Bronchial epithelial cell (primary cell): ENCODE measurements at regions not wholly inside any gene's neighbourhood (a gene's known extent, or its start where the extent isn't known, plus 50 kb on each side); places are given as distances from the start of the nearest gene placed in this dataset.
A peak's percentile ranks its signal among the peaks of the same experiment; 100 is the strongest.

Source experiments
- DNase-seq: peaks from one replicate; pipeline ENCODE4 v3.0.0-alpha.2; 2010; ENCODE audit warnings: low read depth
- FAIRE-seq: peaks from 2 replicates; lab custom pipeline; 2011; peaks lifted over from hg19 to GRCh38; lab: Jason Lieb, UNC
- H3K27me3 ChIP-seq: 2 replicates; pipeline ENCODE4 v1.5.1; 2011; ENCODE audit warnings: low read length; ENCODE audit not compliant: control insufficient read depth, insufficient read depth
- H3K36me3 ChIP-seq: 2 replicates; pipeline ENCODE4 v1.5.1; 2011; ENCODE audit warnings: low read length; ENCODE audit not compliant: control insufficient read depth, insufficient read depth
- H3K4me3 ChIP-seq: 2 replicates; pipeline ENCODE4 v1.5.1; 2011; ENCODE audit warnings: mild to moderate bottlenecking, low read depth, low read length, control low read depth
- TF ChIP-seq, protein P1 (sequence below): IDR thresholded peaks from 2 replicates; pipeline ENCODE4 v1.5.1; 2011; ENCODE audit warnings: mild to moderate bottlenecking, moderate library complexity, low read length, control low read depth, inconsistent platforms; ENCODE audit not compliant: insufficient read depth, severe bottlenecking

DNA sequence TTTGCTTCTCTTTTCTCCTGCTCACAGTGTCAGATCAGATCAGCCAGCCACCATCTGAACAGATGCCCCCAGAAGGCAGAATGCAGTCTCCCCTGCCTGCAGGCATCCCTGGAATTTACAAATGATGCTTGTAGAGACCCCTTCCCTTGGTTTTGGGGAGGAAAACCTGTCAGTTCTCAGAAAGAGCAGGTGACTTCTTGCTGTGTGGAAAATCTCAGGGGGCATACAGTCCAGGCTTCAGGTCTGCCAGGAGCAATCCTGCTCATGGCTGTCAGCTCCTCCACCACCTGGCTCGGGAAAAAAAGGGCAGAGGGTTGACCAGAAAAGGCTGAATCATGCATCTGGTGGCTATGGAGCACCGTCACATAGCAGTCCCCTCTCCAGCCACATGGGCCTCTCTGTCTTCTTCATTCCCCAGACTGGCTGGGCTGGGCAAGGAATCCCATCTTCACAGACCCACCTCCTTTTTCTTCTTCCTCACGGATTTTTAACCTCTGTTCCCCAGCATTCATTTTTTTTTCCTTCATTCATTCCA, 107.0 kb downstream of the KCNF1 start:
- Histone ChIP-seq H3K4me3 (no peak overlapping the region), H3K27me3 (peaks cover 3% of the 10 kb centered on the region), H3K36me3 (no peaks in the 10 kb centered on the region)
- no peak for DNase-seq
- TF ChIP-seq, protein P1, sequence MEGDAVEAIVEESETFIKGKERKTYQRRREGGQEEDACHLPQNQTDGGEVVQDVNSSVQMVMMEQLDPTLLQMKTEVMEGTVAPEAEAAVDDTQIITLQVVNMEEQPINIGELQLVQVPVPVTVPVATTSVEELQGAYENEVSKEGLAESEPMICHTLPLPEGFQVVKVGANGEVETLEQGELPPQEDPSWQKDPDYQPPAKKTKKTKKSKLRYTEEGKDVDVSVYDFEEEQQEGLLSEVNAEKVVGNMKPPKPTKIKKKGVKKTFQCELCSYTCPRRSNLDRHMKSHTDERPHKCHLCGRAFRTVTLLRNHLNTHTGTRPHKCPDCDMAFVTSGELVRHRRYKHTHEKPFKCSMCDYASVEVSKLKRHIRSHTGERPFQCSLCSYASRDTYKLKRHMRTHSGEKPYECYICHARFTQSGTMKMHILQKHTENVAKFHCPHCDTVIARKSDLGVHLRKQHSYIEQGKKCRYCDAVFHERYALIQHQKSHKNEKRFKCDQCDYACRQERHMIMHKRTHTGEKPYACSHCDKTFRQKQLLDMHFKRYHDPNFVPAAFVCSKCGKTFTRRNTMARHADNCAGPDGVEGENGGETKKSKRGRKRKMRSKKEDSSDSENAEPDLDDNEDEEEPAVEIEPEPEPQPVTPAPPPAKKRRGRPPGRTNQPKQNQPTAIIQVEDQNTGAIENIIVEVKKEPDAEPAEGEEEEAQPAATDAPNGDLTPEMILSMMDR, result no peak
- FAIRE-seq, result no peak

DNA sequence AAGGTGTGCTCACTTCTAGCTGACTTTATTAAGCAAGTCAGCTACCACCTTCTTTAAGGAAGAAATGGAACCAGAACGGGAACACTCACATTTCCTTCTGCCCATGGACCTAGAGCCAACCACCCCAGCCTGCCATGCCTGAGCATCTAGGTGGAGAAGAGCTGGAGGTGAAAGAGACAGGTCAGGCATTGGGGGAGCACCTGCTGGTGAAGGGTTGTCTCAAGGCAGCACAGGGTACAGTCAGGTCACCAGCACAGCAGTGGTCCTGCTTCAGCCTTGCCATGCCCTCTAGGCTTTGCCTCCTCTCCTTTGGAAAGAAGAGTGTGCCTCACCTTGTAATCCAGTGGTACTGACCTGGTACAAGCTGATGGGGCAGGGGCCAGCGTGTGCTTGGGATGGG, 107.9 kb downstream of the KCNF1 start:
- H3K4me3 ChIP-seq, result no peak overlapping the region
- FAIRE-seq (no peak), DNase-seq (no peak)
- TF ChIP-seq, protein P1, result no peak
- H3K36me3 ChIP-seq, result no peaks in the 10 kb centered on the region
- H3K27me3 ChIP-seq, result peaks cover 3% of the 10 kb centered on the region

DNA sequence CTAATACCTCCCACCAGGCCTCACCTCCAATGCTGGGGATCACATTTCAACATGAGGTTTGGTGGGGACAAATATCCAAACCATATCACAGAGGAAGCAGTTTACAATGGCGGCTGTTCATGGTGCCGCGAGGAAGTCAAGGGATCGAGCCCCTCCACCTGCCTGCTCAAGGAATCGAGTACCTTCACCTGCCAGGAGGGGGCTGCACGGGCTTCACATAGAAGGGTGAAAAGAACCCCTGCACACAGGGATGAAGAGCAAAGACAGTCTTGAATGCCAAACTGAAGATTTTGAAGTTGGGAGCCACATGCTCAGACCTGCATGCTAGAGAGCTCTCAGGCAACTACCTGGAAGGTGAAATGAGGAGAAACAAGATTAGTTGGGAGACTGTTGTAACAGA, 110.3 kb downstream of the KCNF1 start:
- peaks cover 3% of the 10 kb centered on the region for H3K27me3 ChIP-seq
- H3K36me3 ChIP-seq, result no peaks in the 10 kb centered on the region
- no peak overlapping the region for H3K4me3 ChIP-seq
- TF ChIP-seq, protein P1, result no peak
- no peak for DNase-seq
- no peak for FAIRE-seq

DNA sequence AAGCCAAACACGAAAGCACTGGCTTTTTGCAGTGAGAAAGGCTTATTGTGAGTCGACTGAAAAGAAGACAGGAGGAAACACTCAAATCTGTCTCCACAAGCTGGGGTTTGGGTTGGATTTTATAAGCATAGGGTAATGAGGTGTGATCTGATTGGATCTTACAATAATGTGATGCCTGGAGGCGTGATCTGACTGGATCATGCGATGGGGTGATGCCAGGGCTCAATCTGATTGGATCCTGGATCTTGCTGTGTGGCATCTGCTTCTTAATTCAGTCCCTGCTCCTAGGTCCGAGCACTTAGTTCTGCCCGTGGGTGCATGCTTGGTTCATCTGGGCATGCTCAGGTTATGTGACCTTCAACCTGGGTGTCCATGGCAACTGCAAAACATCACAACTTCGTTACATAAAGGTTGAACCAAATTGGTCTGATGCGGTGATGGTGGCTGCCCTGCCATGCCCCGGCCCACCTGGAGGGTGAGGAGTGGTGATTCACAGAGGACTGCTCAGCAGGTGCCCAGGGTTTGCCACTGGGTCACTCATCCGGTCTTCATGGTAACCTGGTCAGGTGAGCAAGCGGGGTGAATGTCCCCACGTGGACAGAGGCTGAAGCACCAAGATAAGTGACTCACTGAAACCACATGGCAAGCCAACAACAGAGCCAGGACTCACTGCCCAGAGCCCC, 111.0 kb downstream of the KCNF1 start:
- peak; percentile 36 for FAIRE-seq
- Histone ChIP-seq H3K36me3 (no peaks in the 10 kb centered on the region), H3K4me3 (no peak overlapping the region), H3K27me3 (no peaks in the 10 kb centered on the region)
- TF ChIP-seq, protein P1, result no peak
- no peak for DNase-seq

DNA sequence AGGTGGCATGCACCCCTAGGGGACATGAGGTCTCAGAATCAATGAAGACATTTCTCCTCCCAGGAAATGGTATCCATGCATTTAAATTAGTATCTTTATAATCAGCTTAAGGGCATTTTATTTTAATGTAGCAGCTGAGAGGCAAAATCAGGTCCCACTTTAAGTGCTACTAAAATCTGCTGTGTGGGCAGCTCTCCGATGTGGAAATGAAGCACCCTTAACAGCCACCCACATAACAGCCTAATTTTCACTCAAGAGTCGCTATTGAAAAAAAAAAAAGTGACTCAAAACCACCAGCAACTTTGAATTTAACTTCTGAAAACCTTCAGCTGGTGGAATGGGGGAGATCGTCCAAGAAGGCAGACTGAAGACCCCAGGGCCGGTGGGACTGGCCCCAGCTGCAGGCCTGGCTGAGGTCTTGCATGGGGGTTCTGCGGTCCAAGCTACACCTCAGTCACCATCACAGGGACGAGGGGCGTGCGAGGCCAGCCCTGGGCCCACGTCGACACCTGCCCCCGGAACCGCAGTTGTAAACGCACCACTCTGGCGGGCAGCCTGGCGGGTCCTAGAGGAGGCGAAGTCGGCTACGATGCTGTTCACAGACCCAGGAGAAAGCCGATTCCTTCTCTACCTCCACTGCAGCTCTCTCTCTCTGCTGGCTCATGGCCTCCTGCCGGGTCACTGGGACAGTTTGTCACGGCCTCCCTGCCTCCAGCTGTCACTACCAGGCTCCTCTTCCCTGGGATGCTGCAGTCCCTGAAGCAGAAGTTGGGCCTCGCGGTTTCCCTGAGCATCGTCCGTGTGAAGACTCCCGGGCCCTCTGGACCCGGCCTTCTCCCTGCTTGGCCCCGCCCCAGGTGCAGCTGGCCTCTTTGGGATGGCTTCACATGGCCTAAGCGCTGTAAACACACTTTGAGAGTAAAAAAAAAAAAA, 111.9 kb downstream of the KCNF1 start:
- TF ChIP-seq, protein P1, result no peak
- Histone ChIP-seq H3K4me3 (no peak overlapping the region), H3K36me3 (no peaks in the 10 kb centered on the region), H3K27me3 (no peaks in the 10 kb centered on the region)
- DNase-seq (no peak), FAIRE-seq (no peak)
